ENCODE measurements at regions not wholly inside any gene's neighbourhood (a gene's known extent, or its start where the extent isn't known, plus 50 kb on each side); places are given as distances from the start of the nearest gene placed in this dataset.

GRCh38 chr1:106986603-106987002 lies 69.9 kb upstream of the PRMT6 start:
- no peaks in the 10 kb centered on the region for H3K79me2 ChIP-seq (ENCODE audit: control insufficient read depth, insufficient read depth, low read length)

GRCh38 chr1:106995970-106996369 lies 60.5 kb upstream of the PRMT6 start:
- no peak for FAIRE-seq
- dilution Hi-C loops (cut with MboI; ENCODE audit: extremely low pct_ligation_motif_present, low sequenced_read_pairs), result no loop called here
- no TSS peak for BruUV-seq (replicated peaks)

More at GRCh38 chr1:106986603-106987002, 69.9 kb upstream of the PRMT6 start:
- Histone ChIP-seq H4K20me1 (replicated peaks; ENCODE audit: control insufficient read depth, extremely low read depth, insufficient read depth, low read length) (no peaks in the 10 kb centered on the region), H3K9me3 (replicated peaks; ENCODE audit: control insufficient read depth, insufficient read depth, low read length) (peaks cover 1% of the 10 kb centered on the region), H2AFZ (ENCODE audit: low read depth, low read length) (no peak overlapping the region), H3K9me1 (replicated peaks; ENCODE audit: control insufficient read depth, extremely low read depth, insufficient read depth, low read length) (no peaks in the 10 kb centered on the region), H3K4me3 (replicated peaks in 1 of 3; ENCODE audit: insufficient read depth in 1 of 3, low read depth in 1 of 3, low read length in 3 of 3) (no peak overlapping the region), H3K27ac (ENCODE audit: insufficient read depth, low read depth, low read length) (no peak overlapping the region), H3K27me3 (ENCODE audit: control insufficient read depth in 2 of 2, insufficient read depth in 2 of 2, low read length in 2 of 2) (no peaks in the 10 kb centered on the region), H3K4me1 (ENCODE audit: control insufficient read depth, extremely low read depth, insufficient read depth, low read length) (no peaks in the 10 kb centered on the region), H3K36me3 (ENCODE audit: control insufficient read depth in 2 of 2, extremely low read depth in 1 of 2, insufficient read depth in 2 of 2, low read length in 2 of 2) (no peaks in the 10 kb centered on the region), H3K4me2 (ENCODE audit: insufficient read depth, low read length) (no peak overlapping the region), H3K9ac (replicated peaks; ENCODE audit: extremely low read depth, insufficient read depth, low read length) (no peak overlapping the region)
- dilution Hi-C loops (cut with MboI; ENCODE audit: extremely low pct_ligation_motif_present, low sequenced_read_pairs) (no loop called here), intact Hi-C loops (cut with micrococcal nuclease) (no loop called here)
- no TSS peak for BruUV-seq (replicated peaks)
- CTCF ChIA-PET, result no interaction called here
- no peak for TF ChIP-seq MYC (IDR thresholded peaks at IDR 0.05; ENCODE audit: low read depth, low read length)
- TF ChIP-seq POLR2A (IDR thresholded peaks at IDR 0.05; ENCODE audit: low read depth, low read length), result no peak
- no peak for TF ChIP-seq POLR2AphosphoS5 (IDR thresholded peaks at IDR 0.05; ENCODE audit: insufficient read depth, low read depth, low read length)
- no peak for TF ChIP-seq JUN (IDR thresholded peaks at IDR 0.05; ENCODE audit: borderline replicate concordance, insufficient read depth, insufficient read length, low read depth)
- TF ChIP-seq GATA2 (IDR thresholded peaks at IDR 0.05; ENCODE audit: insufficient read depth, insufficient read length, low read depth, low read length), result no peak
- TF ChIP-seq FOS (IDR thresholded peaks at IDR 0.05; ENCODE audit: borderline replicate concordance, insufficient read depth, low read length), result no peak
- TF ChIP-seq EZH2 (IDR thresholded peaks at IDR 0.05; ENCODE audit: borderline replicate concordance, low read depth, low read length, severe bottlenecking), result no peak
- TF ChIP-seq, protein P1, sequence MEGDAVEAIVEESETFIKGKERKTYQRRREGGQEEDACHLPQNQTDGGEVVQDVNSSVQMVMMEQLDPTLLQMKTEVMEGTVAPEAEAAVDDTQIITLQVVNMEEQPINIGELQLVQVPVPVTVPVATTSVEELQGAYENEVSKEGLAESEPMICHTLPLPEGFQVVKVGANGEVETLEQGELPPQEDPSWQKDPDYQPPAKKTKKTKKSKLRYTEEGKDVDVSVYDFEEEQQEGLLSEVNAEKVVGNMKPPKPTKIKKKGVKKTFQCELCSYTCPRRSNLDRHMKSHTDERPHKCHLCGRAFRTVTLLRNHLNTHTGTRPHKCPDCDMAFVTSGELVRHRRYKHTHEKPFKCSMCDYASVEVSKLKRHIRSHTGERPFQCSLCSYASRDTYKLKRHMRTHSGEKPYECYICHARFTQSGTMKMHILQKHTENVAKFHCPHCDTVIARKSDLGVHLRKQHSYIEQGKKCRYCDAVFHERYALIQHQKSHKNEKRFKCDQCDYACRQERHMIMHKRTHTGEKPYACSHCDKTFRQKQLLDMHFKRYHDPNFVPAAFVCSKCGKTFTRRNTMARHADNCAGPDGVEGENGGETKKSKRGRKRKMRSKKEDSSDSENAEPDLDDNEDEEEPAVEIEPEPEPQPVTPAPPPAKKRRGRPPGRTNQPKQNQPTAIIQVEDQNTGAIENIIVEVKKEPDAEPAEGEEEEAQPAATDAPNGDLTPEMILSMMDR (IDR thresholded peaks at IDR 0.05; ENCODE audit: extremely low read depth in 1 of 2, insufficient read depth in 1 of 2, low read depth in 1 of 2, low read length in 2 of 2), result no peak
- POLR2A ChIA-PET, result no interaction called here
- DNase-seq (ENCODE audit: low read depth, low spot score) (no peak), FAIRE-seq (no peak)

More at GRCh38 chr1:106995970-106996369, 60.5 kb upstream of the PRMT6 start:
- Histone ChIP-seq H3K36me3 (ENCODE audit: control insufficient read depth in 2 of 2, extremely low read depth in 1 of 2, insufficient read depth in 2 of 2, low read length in 2 of 2) (no peaks in the 10 kb centered on the region), H3K4me1 (ENCODE audit: control insufficient read depth, extremely low read depth, insufficient read depth, low read length) (no peaks in the 10 kb centered on the region), H3K27me3 (ENCODE audit: control insufficient read depth in 2 of 2, insufficient read depth in 2 of 2, low read length in 2 of 2) (no peaks in the 10 kb centered on the region), H3K4me3 (replicated peaks in 1 of 3; ENCODE audit: insufficient read depth in 1 of 3, low read depth in 1 of 3, low read length in 3 of 3) (no peak overlapping the region), H3K9me1 (replicated peaks; ENCODE audit: control insufficient read depth, extremely low read depth, insufficient read depth, low read length) (no peaks in the 10 kb centered on the region), H3K9ac (replicated peaks; ENCODE audit: extremely low read depth, insufficient read depth, low read length) (no peak overlapping the region), H4K20me1 (replicated peaks; ENCODE audit: control insufficient read depth, extremely low read depth, insufficient read depth, low read length) (no peaks in the 10 kb centered on the region), H3K4me2 (ENCODE audit: insufficient read depth, low read length) (no peak overlapping the region), H3K27ac (ENCODE audit: insufficient read depth, low read depth, low read length) (no peak overlapping the region), H3K9me3 (replicated peaks; ENCODE audit: control insufficient read depth, insufficient read depth, low read length) (no peaks in the 10 kb centered on the region), H3K79me2 (ENCODE audit: control insufficient read depth, insufficient read depth, low read length) (no peaks in the 10 kb centered on the region), H2AFZ (ENCODE audit: low read depth, low read length) (no peak overlapping the region)
- TF ChIP-seq POLR2A (IDR thresholded peaks at IDR 0.05; ENCODE audit: low read depth, low read length) (no peak), JUN (IDR thresholded peaks at IDR 0.05; ENCODE audit: borderline replicate concordance, insufficient read depth, insufficient read length, low read depth) (no peak), POLR2AphosphoS5 (IDR thresholded peaks at IDR 0.05; ENCODE audit: insufficient read depth, low read depth, low read length) (no peak), MYC (IDR thresholded peaks at IDR 0.05; ENCODE audit: low read depth, low read length) (no peak), GATA2 (IDR thresholded peaks at IDR 0.05; ENCODE audit: insufficient read depth, insufficient read length, low read depth, low read length) (no peak)
- TF ChIP-seq, protein P1 (IDR thresholded peaks at IDR 0.05; ENCODE audit: extremely low read depth in 1 of 2, insufficient read depth in 1 of 2, low read depth in 1 of 2, low read length in 2 of 2), result no peak
- intact Hi-C loops (cut with micrococcal nuclease), result no loop called here
- ChIA-PET POLR2A (no interaction called here), CTCF (no interaction called here)
- no peak for DNase-seq (ENCODE audit: low read depth, low spot score)

Data from endothelial cell of umbilical vein (primary cell).